ENCODE measurements at regions not wholly inside any gene's neighbourhood (a gene's known extent, or its start where the extent isn't known, plus 50 kb on each side); places are given as distances from the start of the nearest gene placed in this dataset.

GRCh38 chr18:35868915-35869314 lies 103.6 kb upstream of the RMP24 start:
- no peak for TF ChIP-seq CTCF (IDR thresholded peaks at IDR 0.05; ENCODE audit: low read length, missing control alignments)
- DNase-seq (ENCODE audit: low read depth) = no peak
- no peak overlapping the region for H3K4me3 ChIP-seq (replicated peaks; ENCODE audit: low read depth, low read length)

DNA sequence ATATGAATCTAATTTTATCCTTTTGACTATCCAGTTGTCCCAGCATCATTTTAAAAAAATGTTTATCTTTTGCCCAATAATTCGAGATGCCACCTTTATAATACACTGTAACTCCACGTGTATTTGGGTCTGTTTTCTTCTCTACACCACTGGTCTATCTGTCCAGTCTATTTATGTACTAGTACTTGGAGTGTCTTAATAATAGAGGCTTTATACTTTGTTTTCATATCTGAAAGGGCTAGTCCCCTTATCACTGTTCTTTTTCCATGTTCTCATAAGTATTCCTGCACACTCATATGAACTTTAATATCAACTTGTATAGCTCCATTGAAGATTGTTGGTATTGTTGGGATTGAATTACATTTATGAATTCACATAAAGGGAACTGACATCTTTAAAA lies 101.1 kb upstream of the RMP24 start:
- no peak for DNase-seq (ENCODE audit: low read depth)
- no peak for TF ChIP-seq CTCF (IDR thresholded peaks at IDR 0.05; ENCODE audit: low read length, missing control alignments)

DNA sequence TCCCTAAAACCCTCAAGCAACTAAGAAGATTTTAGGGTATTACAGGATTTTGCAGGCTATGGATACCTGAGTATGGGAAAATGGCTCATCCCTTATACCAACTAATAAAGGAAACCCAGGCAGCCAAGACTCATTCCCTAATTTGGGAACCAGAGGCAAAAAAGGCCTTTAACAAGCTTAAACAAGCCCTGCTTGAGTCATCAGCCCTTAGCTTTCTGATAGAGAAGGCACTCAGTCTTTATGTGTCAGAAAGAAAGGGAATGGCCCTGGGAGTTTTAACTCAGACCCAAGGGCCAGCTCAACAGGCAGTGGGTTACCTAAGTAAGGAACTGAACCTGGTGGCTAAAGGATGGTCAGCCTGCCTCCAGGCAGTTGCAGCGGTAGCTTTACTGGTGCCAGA lies 96.9 kb upstream of the RMP24 start:
- no peak for DNase-seq (ENCODE audit: low read depth)
- no peak overlapping the region for H3K4me3 ChIP-seq (replicated peaks; ENCODE audit: low read depth, low read length)
- TF ChIP-seq CTCF (IDR thresholded peaks at IDR 0.05; ENCODE audit: low read length, missing control alignments) = no peak

More for the DNA sequence above, 101.1 kb upstream of the RMP24 start:
- H3K4me3 ChIP-seq (replicated peaks; ENCODE audit: low read depth, low read length) = no peak overlapping the region

GRCh38 chr18:35876243-35876642 lies 96.2 kb upstream of the RMP24 start:
- no peak for DNase-seq (ENCODE audit: low read depth)
- no peak for TF ChIP-seq CTCF (IDR thresholded peaks at IDR 0.05; ENCODE audit: low read length, missing control alignments)
- no peak overlapping the region for H3K4me3 ChIP-seq (replicated peaks; ENCODE audit: low read depth, low read length)

DNA sequence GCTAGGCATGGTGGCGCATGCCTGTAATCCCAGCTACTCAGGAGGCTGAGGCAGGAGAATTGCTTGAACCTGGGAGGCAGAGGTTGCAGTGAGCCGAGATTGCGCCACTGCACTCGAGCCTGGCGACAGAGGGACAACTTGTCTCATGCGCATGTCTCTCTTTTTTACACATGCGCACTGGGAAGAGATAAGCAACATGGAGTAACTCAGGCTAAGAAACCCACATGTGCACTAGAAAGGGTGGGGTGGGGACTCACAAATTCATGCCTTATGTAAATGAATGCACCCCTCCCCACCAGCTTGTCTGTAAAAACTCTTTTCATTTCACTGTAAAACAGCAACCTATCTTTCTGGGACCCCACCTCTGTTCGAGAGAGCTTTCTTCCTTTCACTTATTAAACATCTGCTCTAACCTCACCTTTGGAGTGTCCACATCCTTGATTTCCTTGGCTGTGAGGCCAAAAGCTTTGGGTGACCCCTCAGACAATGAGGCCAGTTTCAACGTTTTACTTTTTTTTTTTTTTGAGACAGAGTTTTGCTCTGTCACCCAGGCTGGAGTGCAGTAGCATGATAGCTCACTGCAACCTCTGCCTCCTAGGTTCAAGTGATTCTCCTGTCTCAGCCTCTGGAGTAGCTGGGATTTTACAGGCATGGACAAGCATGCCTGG lies 91.6 kb upstream of the RMP24 start:
- no peak overlapping the region for H3K4me3 ChIP-seq (replicated peaks; ENCODE audit: low read depth, low read length)
- TF ChIP-seq CTCF (IDR thresholded peaks at IDR 0.05; ENCODE audit: low read length, missing control alignments) = no peak
- DNase-seq (ENCODE audit: low read depth) = no peak

- no peak for TF ChIP-seq CTCF (IDR thresholded peaks at IDR 0.05; ENCODE audit: low read length, missing control alignments)
- DNase-seq (ENCODE audit: low read depth) = no peak
- H3K4me3 ChIP-seq (replicated peaks; ENCODE audit: low read depth, low read length) = no peak overlapping the region
These were observed 84.2 kb upstream of the RMP24 start for GRCh38 chr18:35888329-35888728.

- no peak for DNase-seq (ENCODE audit: low read depth)
- no peak for TF ChIP-seq CTCF (IDR thresholded peaks at IDR 0.05; ENCODE audit: low read length, missing control alignments)
- no peak overlapping the region for H3K4me3 ChIP-seq (replicated peaks; ENCODE audit: low read depth, low read length)
These were observed 82.8 kb upstream of the RMP24 start for GRCh38 chr18:35889677-35890076.

Data from fibroblast of pulmonary artery (primary cell).